GM21423 (cell line): ENCODE measurements at regions not wholly inside any gene's neighbourhood (a gene's known extent, or its start where the extent isn't known, plus 50 kb on each side); places are given as distances from the start of the nearest gene placed in this dataset.

ENCODE experiments used
- ATAC-seq: cut with Tn5 transposase; IDR thresholded peaks from one replicate; pipeline ENCODE4 v1.9.1; 2021; ENCODE audit warnings: mild to moderate bottlenecking, moderate library complexity; ENCODE audit not compliant: unreplicated experiment

- no peak for ATAC-seq
Observed at GRCh38 chr18:55093808-55094207, 134.5 kb upstream of the CCDC68 start.

GRCh38 chr18:55093295-55093694, 134.0 kb upstream of the CCDC68 start:
- ATAC-seq, result no peak

DNA sequence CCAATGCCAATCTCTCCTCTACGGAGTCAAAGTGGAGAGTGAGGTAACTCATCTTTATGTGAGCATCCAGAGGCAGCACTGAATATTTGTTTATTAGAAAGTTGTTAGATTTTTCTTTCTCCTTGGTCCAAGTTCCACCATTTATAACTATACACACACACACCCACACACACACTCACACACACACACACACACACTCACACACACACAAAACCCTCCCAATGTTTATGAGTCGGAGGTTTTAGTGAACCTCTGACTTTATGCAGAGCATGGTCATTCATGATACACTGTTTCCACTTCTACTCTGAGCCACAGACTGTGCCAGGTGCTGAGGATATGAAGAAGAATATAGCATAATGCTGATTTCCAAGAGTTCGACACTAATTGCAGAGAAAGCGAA, 132.9 kb upstream of the CCDC68 start:
- ATAC-seq, result no peak

DNA sequence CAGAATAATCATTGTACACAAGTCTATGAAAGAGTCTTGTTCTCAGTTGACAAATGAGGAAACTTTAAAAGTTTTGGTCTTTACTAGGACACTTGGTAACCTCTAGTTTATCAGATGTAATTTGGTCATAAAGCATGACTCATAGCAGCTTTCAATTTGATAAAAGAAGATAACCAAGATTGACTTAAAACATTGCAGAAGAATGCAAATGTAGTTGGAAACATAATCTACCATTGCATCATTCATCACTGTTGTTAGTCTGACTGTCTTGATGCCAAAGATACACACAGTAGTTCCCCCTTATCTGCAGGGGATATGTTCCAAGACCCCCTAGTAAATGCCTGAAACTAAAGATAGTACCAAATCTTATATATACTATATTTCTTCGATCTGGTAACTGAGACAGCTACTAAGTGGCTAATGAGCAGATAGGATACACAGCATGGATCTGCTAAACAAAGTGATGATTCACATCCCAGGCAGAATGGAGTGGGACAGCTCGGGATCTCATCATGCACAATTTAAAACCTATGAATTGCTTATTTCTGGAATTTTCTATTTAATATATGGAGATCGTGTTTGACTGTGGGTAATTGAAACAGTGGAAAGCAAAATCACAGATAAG, 131.4 kb upstream of the CCDC68 start:
- no peak for ATAC-seq

DNA sequence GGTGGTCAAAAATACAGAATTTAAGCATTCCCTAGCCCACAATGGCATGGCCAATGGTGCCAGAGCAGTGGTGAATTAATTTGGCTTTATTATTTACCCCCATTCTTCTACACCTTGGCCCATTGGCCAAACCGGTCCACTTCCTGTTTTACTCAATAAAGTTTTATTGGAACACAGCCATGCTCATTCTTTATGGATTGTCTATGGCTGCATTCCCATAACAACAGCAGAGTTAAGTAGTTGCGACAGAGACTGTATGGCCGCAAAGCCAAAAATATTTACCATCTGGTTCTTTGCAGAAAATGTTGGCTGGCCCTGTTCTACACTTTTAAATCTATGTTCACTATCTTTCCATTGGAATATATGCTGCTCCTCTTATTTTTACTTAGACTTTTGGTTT, 130.3 kb upstream of the CCDC68 start:
- no peak for ATAC-seq

DNA sequence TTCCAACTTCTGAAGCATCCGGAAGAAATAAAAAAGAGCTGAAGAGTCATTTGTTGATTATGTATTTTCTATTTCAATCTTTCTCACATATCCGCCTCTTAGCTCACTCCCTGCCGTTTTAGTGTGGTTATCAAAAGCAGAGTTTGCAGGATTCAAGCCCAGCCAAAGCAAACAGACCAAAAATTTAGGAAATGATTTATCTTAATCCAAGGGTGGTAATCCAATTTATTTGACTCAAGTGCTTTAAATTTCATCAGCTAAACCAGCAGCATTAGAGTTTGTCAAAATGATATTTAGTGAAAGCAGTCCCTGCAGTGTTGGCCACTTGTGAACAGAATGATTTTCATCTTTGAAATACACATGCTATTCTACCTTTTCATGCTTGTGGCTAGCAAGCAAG, 129.3 kb upstream of the CCDC68 start:
- ATAC-seq, result no peak

DNA sequence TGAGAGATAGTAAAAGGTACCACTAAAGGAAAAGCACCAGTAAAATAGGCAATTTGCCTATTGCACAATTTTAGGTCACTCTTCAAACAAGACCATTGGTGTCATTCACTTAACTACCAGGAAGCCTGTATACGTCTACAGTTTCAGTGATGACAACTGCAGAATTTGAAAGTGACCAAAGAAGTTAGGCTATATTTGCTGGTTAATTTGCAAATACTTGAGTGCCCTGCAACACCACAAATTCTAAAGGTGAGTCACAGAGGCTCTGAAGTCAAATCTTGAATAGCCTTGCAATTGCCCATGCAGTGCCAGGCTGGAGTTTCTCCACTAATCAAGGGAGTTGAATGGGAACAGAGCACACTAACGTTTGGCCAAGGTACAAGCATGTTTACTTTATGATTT, 128.7 kb upstream of the CCDC68 start:
- no peak for ATAC-seq

DNA sequence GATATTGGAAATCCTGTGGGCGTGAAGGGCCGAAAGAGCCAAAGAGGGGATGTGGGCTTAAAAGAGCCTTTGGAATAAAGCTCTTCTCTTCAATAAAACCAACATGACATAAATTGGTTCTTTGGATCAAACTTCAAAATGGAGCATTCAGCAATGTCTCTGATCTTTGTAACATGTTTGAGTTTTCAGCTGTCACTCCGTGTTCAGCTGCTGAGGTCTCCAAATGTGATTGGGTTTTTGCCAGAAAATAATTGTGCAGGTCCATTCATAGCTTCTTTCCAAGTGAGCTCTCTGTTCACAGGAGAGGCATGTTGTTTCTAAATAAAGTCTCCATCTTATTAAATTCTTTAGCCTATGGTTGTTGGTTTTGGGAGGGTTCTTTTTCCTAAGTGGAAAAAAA, 127.6 kb upstream of the CCDC68 start:
- ATAC-seq, result no peak

DNA sequence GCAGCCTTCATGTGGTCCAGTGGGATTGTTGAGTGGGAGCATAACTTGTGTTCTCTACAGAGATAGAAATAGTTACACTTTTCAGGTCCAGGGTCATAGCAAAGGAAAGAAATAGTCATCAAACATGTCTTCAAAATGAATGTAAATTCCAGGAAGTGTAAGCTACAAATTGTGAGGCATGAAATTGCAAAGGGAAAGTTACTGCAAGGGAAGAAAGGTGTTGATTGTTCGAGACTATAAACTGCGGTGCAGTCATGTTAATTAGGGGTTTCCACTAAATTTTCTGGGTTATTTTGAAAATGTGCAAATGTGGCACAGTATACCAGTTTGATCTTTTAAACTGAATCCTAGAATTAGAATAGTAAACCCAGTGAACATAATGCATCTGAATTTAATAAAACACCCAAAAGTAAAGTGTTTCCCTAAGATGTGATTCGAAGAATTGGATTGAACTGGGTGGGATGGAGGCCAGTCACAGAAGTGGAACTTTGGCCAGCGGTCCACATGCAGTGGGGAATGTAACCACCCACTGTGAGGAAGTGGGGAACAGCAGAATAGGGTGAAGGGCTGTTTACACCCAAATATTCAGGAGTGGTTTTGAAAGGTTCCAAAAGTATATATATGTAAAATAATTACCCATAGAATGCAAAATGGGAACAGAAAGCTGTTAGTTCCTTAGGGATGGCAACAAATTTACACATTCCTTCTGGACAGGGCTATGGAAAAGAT, 126.5 kb upstream of the CCDC68 start:
- no peak for ATAC-seq

GRCh38 chr18:55084550-55084949, 125.3 kb upstream of the CCDC68 start:
- no peak for ATAC-seq

DNA sequence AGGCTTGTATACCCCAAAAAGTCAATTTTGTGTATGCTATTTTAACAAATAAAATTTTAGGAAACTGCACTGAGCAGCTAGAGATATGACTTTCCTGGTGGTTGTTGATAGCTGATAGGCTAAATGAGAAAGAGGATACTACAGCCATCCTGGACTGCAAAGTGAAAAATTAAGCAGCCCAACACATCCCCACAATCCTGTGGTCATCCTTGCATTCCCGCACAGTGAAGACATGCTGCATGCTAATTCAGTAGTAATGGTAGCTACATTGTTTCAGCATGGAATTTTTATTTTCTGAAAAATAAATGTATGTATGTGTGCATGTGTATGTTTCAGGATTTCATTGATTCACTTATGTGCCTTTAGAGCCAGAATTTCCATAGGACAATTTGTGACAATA, 124.2 kb upstream of the CCDC68 start:
- no peak for ATAC-seq

- ATAC-seq, result no peak
Observed at GRCh38 chr18:55079481-55080355, 120.5 kb upstream of the CCDC68 start.

DNA sequence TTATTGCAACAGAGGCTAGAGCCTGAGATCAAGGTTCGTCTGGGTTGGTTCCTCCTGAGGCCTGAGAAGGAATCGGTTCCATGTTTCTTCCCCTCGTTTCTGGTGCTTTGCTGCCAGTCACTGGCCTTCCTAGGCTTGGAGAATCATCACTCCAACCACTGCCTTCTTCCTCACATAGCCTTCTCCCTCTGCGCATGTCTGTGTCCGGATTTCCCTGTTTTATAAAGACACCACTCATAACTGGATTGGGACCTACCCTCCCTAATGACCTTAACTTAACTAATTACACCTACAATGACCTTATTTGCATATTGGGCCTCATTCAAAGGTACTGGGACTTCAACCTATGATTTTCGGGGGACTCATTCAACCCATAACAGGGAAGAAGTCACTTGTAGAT, 119.8 kb upstream of the CCDC68 start:
- no peak for ATAC-seq

- ATAC-seq, result no peak
Observed at GRCh38 chr18:55078303-55078932, 119.2 kb upstream of the CCDC68 start.

- no peak for ATAC-seq
Observed at GRCh38 chr18:55076643-55077218, 117.5 kb upstream of the CCDC68 start.

GRCh38 chr18:55073834-55074233, 114.6 kb upstream of the CCDC68 start:
- ATAC-seq, result no peak

DNA sequence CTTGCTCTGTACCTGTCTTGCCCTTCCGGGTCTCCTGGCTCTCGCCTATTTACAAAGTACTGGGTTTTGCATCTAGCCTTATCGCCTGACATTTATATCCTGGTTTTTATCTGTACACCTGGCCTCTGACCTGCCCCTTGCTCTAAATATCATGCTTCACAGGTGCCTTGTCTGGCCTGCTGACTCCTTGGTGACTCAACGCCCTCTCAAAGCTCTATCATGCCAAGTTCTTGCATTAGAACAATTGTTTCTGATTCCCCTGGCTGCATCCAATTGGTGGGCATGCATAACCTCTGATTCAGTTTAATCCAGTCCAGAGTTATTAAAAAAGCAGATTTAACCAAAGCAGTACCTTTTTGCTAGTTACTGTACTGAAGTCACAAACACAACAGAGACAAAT, 113.9 kb upstream of the CCDC68 start:
- ATAC-seq, result no peak

DNA sequence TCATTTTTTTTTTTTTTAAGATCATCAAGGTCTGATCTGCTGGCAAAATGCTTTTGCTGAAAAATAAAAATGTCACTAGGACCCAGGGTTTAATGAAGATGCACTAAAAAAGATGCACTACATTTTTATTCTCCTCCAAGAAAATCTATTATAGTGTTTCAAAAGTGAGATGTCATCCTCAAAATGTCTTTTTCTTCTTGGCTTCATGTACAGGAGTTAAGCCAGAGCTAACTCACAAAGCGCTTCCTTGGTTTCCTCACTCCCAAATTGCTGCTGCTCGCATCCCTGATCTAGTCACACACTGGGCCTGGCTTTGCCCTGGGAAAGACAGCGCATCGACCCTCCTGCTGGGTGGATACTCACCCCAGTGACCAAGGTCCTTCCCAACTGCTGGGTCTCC, 113.4 kb upstream of the CCDC68 start:
- ATAC-seq, result no peak

GRCh38 chr18:55072181-55072580, 112.9 kb upstream of the CCDC68 start:
- ATAC-seq, result no peak

DNA sequence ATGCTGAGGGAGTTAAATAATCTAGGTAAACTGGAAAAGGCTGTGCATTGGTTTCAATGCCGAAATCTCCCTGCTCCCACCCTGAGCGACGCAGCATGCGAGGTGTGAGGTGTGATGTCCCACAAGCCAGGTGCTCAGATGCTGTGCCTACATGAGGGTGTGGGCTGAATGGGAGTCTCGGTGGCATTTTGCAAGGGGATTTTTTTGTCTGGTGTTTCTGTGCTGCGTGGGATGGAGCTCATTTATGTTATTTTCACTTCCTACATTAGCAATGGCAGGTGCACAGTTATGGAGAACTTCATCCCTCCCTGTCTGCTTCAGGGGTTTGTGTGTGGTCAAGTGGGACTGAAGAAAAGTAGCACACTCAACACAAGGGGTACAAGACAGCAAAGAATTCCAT, 110.2 kb upstream of the CCDC68 start:
- ATAC-seq, result peak; percentile 63

DNA sequence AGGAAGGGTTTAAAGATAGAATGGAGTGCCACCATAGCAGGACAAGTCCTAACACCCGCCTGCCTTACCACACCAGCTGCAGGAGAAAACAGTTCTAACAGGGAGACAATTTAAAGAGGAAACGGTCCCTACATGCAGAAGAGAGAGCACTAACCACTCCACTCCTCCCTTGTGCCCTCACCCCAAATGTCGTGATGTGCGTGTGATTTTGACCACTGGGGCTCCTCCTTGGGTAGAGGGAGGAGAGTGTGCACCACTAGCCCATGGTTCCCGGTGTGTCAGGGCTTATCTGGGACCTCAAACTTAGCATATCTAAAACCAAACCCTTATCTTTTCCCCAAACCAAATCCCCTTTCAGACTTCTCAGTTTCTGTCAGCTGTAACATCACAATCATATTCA, 105.5 kb upstream of the CCDC68 start:
- ATAC-seq, result no peak
